HEK293 (cell line): ENCODE measurements at regions not wholly inside any gene's neighbourhood (a gene's known extent, or its start where the extent isn't known, plus 50 kb on each side); places are given as distances from the start of the nearest gene placed in this dataset.

Experiments used
- AEBP2 ChIP-seq: fragments of 450-650 bp; formaldehyde crosslinking; IDR thresholded peaks from 2 replicates; pipeline ENCODE4 v1.5.1; 2016; ENCODE audit warnings: missing biosample characterization, missing genetic modification characterization, borderline replicate concordance
- PRDM10 ChIP-seq: fragments of 450-650 bp; formaldehyde crosslinking; IDR thresholded peaks from 2 replicates; pipeline ENCODE4 v1.5.1; 2016; ENCODE audit warnings: missing biosample characterization, missing genetic modification characterization
- ZBTB20 ChIP-seq: fragments of 450-650 bp; formaldehyde crosslinking; IDR thresholded peaks from 2 replicates; pipeline ENCODE4 v1.5.1; 2016; ENCODE audit warnings: missing biosample characterization, missing genetic modification characterization
- ZBTB48 ChIP-seq: fragments of 450-650 bp; formaldehyde crosslinking; IDR thresholded peaks from 2 replicates; pipeline ENCODE4 v1.5.1; 2016; ENCODE audit warnings: missing biosample characterization, missing genetic modification characterization
- ZNF146 ChIP-seq: fragments of 450-650 bp; formaldehyde crosslinking; IDR thresholded peaks from 2 replicates; pipeline ENCODE4 v1.5.1; 2016; ENCODE audit warnings: missing biosample characterization, missing genetic modification characterization
- ZNF596 ChIP-seq: fragments of 450-650 bp; IDR thresholded peaks from 2 replicates; pipeline ENCODE4 v1.5.0; 2018; ENCODE audit warnings: missing biosample characterization, mild to moderate bottlenecking, missing genetic modification characterization, moderate library complexity
- ZNF785 ChIP-seq: fragments of 450-650 bp; formaldehyde crosslinking; IDR thresholded peaks from 2 replicates; pipeline ENCODE4 v1.5.1; 2016; ENCODE audit warnings: missing biosample characterization, missing genetic modification characterization
- ZSCAN23 ChIP-seq: fragments of 450-650 bp; formaldehyde crosslinking; IDR thresholded peaks from 2 replicates; pipeline ENCODE4 v1.5.1; 2016; ENCODE audit warnings: missing biosample characterization, missing genetic modification characterization
- TF ChIP-seq, protein P1 (sequence below): fragments of 450-650 bp; formaldehyde crosslinking; IDR thresholded peaks from 2 replicates; pipeline ENCODE4 v1.5.1; 2016; ENCODE audit warnings: missing biosample characterization, missing genetic modification characterization
- TF ChIP-seq, protein P2 (sequence below): fragments of 450-650 bp; formaldehyde crosslinking; IDR thresholded peaks from 2 replicates; pipeline ENCODE4 v1.5.1; 2016; ENCODE audit warnings: missing biosample characterization, missing genetic modification characterization
- TF ChIP-seq, protein P3 (sequence below): fragments of 450-650 bp; formaldehyde crosslinking; IDR thresholded peaks from 2 replicates; pipeline ENCODE4 v1.5.1; 2017; ENCODE audit warnings: missing biosample characterization, missing genetic modification characterization
- TF ChIP-seq, protein P4 (sequence below): fragments of 450-650 bp; formaldehyde crosslinking; IDR thresholded peaks from 2 replicates; pipeline ENCODE4 v1.5.1; 2016; ENCODE audit warnings: missing biosample characterization, missing genetic modification characterization, borderline replicate concordance

- 0 out of 2 replicates have a peak, but pooled peaks have one; percentile 14 for TF ChIP-seq PRDM10
- TF ChIP-seq AEBP2 (tag by site-specific recombination), result no peak
- TF ChIP-seq ZBTB48, result peak; percentile 51; the same call in 1 of the 2 replicates
- no peak for TF ChIP-seq ZNF785 (tag by site-specific recombination)
- no peak for TF ChIP-seq ZNF596
- 0 out of 2 replicates have a peak, but pooled peaks have one; percentile 19 for TF ChIP-seq ZBTB20 (tag by site-specific recombination)
- TF ChIP-seq, protein P1, sequence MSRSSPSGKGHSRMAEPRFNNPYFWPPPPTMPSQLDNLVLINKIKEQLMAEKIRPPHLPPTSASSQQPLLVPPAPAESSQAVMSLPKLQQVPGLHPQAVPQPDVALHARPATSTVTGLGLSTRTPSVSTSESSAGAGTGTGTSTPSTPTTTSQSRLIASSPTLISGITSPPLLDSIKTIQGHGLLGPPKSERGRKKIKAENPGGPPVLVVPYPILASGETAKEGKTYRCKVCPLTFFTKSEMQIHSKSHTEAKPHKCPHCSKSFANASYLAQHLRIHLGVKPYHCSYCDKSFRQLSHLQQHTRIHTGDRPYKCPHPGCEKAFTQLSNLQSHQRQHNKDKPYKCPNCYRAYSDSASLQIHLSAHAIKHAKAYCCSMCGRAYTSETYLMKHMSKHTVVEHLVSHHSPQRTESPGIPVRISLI (tag by site-specific recombination), result no peak
- TF ChIP-seq, protein P2, sequence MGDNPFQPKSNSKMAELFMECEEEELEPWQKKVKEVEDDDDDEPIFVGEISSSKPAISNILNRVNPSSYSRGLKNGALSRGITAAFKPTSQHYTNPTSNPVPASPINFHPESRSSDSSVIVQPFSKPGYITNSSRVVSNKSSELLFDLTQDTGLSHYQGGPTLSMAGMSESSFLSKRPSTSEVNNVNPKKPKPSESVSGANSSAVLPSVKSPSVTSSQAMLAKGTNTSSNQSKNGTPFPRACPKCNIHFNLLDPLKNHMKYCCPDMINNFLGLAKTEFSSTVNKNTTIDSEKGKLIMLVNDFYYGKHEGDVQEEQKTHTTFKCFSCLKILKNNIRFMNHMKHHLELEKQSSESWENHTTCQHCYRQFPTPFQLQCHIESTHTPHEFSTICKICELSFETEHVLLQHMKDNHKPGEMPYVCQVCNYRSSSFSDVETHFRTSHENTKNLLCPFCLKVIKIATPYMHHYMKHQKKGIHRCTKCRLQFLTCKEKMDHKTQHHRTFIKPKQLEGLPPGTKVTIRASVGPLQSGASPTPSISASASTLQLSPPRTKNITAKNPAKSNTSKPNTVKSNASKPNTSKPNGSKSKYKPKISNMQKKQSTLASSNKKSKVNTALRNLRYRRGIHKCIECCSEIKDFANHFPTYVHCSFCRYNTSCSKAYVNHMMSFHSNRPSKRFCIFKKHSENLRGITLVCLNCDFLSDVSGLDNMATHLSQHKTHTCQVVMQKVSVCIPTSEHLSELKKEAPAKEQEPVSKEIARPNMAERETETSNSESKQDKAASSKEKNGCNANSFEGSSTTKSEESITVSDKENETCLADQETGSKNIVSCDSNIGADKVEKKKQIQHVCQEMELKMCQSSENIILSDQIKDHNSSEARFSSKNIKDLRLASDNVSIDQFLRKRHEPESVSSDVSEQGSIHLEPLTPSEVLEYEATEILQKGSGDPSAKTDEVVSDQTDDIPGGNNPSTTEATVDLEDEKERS (tag by site-specific recombination), result no peak
- no peak for TF ChIP-seq ZNF146 (tag by site-specific recombination)
- TF ChIP-seq, protein P3, sequence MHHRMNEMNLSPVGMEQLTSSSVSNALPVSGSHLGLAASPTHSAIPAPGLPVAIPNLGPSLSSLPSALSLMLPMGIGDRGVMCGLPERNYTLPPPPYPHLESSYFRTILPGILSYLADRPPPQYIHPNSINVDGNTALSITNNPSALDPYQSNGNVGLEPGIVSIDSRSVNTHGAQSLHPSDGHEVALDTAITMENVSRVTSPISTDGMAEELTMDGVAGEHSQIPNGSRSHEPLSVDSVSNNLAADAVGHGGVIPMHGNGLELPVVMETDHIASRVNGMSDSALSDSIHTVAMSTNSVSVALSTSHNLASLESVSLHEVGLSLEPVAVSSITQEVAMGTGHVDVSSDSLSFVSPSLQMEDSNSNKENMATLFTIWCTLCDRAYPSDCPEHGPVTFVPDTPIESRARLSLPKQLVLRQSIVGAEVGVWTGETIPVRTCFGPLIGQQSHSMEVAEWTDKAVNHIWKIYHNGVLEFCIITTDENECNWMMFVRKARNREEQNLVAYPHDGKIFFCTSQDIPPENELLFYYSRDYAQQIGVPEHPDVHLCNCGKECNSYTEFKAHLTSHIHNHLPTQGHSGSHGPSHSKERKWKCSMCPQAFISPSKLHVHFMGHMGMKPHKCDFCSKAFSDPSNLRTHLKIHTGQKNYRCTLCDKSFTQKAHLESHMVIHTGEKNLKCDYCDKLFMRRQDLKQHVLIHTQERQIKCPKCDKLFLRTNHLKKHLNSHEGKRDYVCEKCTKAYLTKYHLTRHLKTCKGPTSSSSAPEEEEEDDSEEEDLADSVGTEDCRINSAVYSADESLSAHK, result no peak
- TF ChIP-seq, protein P4, sequence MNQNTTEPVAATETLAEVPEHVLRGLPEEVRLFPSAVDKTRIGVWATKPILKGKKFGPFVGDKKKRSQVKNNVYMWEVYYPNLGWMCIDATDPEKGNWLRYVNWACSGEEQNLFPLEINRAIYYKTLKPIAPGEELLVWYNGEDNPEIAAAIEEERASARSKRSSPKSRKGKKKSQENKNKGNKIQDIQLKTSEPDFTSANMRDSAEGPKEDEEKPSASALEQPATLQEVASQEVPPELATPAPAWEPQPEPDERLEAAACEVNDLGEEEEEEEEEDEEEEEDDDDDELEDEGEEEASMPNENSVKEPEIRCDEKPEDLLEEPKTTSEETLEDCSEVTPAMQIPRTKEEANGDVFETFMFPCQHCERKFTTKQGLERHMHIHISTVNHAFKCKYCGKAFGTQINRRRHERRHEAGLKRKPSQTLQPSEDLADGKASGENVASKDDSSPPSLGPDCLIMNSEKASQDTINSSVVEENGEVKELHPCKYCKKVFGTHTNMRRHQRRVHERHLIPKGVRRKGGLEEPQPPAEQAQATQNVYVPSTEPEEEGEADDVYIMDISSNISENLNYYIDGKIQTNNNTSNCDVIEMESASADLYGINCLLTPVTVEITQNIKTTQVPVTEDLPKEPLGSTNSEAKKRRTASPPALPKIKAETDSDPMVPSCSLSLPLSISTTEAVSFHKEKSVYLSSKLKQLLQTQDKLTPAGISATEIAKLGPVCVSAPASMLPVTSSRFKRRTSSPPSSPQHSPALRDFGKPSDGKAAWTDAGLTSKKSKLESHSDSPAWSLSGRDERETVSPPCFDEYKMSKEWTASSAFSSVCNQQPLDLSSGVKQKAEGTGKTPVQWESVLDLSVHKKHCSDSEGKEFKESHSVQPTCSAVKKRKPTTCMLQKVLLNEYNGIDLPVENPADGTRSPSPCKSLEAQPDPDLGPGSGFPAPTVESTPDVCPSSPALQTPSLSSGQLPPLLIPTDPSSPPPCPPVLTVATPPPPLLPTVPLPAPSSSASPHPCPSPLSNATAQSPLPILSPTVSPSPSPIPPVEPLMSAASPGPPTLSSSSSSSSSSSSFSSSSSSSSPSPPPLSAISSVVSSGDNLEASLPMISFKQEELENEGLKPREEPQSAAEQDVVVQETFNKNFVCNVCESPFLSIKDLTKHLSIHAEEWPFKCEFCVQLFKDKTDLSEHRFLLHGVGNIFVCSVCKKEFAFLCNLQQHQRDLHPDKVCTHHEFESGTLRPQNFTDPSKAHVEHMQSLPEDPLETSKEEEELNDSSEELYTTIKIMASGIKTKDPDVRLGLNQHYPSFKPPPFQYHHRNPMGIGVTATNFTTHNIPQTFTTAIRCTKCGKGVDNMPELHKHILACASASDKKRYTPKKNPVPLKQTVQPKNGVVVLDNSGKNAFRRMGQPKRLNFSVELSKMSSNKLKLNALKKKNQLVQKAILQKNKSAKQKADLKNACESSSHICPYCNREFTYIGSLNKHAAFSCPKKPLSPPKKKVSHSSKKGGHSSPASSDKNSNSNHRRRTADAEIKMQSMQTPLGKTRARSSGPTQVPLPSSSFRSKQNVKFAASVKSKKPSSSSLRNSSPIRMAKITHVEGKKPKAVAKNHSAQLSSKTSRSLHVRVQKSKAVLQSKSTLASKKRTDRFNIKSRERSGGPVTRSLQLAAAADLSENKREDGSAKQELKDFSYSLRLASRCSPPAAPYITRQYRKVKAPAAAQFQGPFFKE (tag by site-specific recombination), result no peak
- TF ChIP-seq ZSCAN23 (tag by site-specific recombination), result no peak
- TF ChIP-seq, all 188 proteins: peak for 6
These were observed 357.7 kb downstream of the TTLL7 start (continued) for GRCh38 chr1:83641206-83641658.
